ENCODE measurements at regions not wholly inside any gene's neighbourhood (a gene's known extent, or its start where the extent isn't known, plus 50 kb on each side); places are given as distances from the start of the nearest gene placed in this dataset.

DNA sequence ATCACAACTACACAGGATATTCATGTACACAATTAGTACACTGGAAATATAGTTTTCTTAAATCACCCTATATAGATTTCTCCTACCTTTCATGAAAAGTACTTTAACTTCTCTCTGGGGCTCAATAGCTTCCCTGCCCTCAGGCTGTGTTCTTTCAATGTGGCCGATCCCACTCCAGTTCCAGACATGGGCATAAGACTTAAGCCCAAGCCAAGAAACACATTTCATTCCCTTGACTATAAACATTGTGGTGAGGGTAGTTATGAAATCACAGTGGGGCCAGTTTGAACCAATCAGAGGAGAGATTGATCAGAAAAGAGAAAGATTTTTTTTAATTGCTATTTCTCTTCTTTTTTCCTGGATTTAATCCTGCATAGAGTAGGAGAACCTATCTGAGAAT, 904.6 kb upstream of the SORCS1 start:
- TF ChIP-seq, protein P1, sequence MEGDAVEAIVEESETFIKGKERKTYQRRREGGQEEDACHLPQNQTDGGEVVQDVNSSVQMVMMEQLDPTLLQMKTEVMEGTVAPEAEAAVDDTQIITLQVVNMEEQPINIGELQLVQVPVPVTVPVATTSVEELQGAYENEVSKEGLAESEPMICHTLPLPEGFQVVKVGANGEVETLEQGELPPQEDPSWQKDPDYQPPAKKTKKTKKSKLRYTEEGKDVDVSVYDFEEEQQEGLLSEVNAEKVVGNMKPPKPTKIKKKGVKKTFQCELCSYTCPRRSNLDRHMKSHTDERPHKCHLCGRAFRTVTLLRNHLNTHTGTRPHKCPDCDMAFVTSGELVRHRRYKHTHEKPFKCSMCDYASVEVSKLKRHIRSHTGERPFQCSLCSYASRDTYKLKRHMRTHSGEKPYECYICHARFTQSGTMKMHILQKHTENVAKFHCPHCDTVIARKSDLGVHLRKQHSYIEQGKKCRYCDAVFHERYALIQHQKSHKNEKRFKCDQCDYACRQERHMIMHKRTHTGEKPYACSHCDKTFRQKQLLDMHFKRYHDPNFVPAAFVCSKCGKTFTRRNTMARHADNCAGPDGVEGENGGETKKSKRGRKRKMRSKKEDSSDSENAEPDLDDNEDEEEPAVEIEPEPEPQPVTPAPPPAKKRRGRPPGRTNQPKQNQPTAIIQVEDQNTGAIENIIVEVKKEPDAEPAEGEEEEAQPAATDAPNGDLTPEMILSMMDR (IDR thresholded peaks at IDR 0.05) = no peak
- no peak for TF ChIP-seq POLR2A (IDR thresholded peaks at IDR 0.05)

Measured in heart left ventricle (tissue), 13 donors.